GM23338 (cell line): ENCODE measurements at regions not wholly inside any gene's neighbourhood (a gene's known extent, or its start where the extent isn't known, plus 50 kb on each side); places are given as distances from the start of the nearest gene placed in this dataset.

Experiments
- CREB1 ChIP-seq: fragments of 250-450 bp; sonication (Bioruptor Pico); IDR thresholded peaks from 2 replicates; pipeline ENCODE4 v1.5.0; 2020; ENCODE audit warnings: low read depth, mild to moderate bottlenecking, moderate library complexity
- CTCF ChIP-seq, 2 experiments: fragments of 200-600 bp in 1 of 2; sonication (generic) in 1 of 2; conservative IDR thresholded peaks; 2 replicates each; pipeline versions ENCODE4 v1.5.1 to v1.6.1; 2016 to 2017; ENCODE audit warnings: antibody characterized with exemption in 2 of 2, low read depth in 2 of 2, mild to moderate bottlenecking in 2 of 2, moderate library complexity in 1 of 2
- EZH2 ChIP-seq: fragments of 200-600 bp; sonication (generic); IDR thresholded peaks from one replicate; pipeline ENCODE4 v1.8.0; 2017; ENCODE audit warnings: antibody characterized with exemption, mild to moderate bottlenecking, low read depth; ENCODE audit not compliant: unreplicated experiment
- POLR2AphosphoS5 ChIP-seq: IDR thresholded peaks from 2 replicates; pipeline ENCODE4 v1.6.1; 2016; ENCODE audit warnings: antibody characterized with exemption, low read depth

GRCh38 chr15:38062696-38063095 lies 128.3 kb downstream of the TMCO5A start:
- TF ChIP-seq CREB1 (CRISPR knock-in tag), result no peak
- TF ChIP-seq CTCF (conservative IDR thresholded peaks at IDR 0.05; ENCODE audit: low read depth in 2 of 2), result no peak
- no peak for TF ChIP-seq EZH2
- TF ChIP-seq POLR2AphosphoS5, result no peak
